GM20000 (cell line): ENCODE measurements at regions not wholly inside any gene's neighbourhood (a gene's known extent, or its start where the extent isn't known, plus 50 kb on each side); places are given as distances from the start of the nearest gene placed in this dataset.

ENCODE experiments used
- DNase-seq: peaks from one replicate; pipeline ENCODE4 v3.0.0; 2012; ENCODE audit warnings: low spot score
- TF ChIP-seq, protein P1 (sequence below): IDR thresholded peaks from 2 replicates; pipeline ENCODE4 v1.5.1; 2012; ENCODE audit warnings: mild to moderate bottlenecking, control low read depth; ENCODE audit errors: extremely low read depth, missing control alignments

DNA sequence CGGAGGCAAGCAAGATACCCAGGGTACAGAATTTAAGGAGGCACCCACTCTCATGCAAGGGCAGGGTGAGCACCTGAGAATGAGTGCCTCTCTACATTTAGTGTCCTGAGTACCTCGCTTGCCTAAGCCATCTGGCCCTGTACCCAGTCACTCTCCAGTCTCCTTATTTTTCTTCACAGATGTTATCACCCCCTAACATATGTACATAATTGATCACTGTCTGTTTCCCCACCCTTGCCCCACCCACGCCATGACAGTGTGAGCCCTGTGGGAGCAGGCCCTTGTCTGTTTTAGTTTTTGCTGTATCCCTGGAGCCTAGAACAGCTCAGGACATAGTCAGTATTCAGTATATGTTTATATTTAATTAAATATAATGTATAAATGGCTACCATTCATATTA lies 113.6 kb downstream of the SPRY1 start:
- DNase-seq: no peak
- TF ChIP-seq, protein P1, sequence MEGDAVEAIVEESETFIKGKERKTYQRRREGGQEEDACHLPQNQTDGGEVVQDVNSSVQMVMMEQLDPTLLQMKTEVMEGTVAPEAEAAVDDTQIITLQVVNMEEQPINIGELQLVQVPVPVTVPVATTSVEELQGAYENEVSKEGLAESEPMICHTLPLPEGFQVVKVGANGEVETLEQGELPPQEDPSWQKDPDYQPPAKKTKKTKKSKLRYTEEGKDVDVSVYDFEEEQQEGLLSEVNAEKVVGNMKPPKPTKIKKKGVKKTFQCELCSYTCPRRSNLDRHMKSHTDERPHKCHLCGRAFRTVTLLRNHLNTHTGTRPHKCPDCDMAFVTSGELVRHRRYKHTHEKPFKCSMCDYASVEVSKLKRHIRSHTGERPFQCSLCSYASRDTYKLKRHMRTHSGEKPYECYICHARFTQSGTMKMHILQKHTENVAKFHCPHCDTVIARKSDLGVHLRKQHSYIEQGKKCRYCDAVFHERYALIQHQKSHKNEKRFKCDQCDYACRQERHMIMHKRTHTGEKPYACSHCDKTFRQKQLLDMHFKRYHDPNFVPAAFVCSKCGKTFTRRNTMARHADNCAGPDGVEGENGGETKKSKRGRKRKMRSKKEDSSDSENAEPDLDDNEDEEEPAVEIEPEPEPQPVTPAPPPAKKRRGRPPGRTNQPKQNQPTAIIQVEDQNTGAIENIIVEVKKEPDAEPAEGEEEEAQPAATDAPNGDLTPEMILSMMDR: no peak

DNA sequence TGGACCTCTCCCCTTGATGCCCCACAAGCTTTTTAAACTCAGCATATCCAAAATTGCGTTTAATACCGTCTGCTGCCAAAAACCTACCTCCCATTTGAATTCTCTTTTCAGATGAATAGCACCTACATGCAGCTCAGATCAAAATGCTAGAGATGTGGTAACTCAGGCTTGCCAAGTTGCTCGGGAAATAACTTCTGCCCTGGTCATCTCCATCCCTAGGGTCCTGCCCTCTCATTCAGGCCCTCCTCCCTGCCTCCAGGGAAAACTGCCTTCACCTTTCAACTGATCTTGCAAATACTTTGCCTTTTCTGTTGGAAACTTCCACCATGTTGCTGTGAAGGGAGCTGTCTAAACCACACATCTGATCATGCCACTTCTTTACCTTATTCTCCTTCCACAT lies 114.1 kb downstream of the SPRY1 start:
- TF ChIP-seq, protein P1: no peak
- no peak for DNase-seq

DNA sequence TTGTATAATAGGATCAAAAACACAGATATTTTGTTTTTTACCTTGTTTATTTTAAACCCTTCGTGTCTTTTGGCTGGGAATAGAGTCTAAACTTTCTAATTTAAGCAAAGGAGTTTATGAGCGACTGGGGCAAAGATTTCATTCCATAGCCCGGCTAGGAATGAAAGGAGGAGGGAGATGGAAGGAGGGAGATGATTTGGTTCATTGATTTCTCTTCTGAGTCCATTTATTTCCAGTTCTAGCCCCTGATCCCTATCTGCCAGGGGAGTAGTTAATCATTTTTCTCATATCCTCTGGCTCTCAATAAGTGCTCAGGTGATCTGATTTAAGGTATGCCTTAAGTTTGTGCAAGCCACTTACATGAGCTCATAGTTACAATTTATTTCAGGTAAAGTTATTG lies 120.0 kb downstream of the SPRY1 start:
- no peak for DNase-seq
- TF ChIP-seq, protein P1: no peak

DNA sequence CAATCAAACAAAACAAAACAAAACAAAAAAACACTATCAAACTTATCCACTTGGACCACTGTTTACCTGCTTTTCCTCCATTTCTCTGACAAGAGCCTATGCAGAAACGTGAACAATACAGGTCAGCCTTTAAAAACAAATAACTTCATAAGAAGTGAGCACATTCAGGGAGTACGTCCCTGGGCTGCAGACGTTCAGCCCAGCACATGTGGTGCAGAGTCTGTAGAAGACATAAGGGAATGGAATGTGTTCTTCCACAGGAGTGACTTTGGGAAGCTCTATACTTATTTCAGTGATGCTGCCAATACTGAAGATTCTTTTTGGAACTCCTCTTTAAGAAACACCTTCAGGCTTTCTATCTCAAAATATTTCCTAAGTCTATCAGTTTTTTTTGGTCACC lies 120.6 kb downstream of the SPRY1 start:
- DNase-seq: no peak
- TF ChIP-seq, protein P1: no peak

DNA sequence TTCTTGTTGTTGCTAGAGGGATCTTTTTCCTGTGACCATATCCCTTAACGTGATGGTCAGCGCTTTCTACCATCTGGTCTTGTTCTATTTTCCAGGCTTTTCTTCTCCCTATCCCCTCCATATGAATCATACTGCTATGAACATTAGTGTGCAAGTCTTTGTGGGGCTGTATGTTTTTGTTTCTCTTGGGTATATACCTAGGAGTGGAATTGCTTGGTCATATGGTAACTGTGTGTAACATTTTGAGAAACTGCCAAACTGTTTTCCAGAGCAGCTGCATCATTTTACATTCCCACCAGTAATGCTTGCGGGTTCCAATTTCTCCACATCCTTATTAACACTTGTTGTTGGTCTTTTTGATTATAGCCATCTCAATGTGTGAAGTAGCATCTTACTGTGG lies 121.4 kb downstream of the SPRY1 start:
- DNase-seq: no peak
- TF ChIP-seq, protein P1: no peak

DNA sequence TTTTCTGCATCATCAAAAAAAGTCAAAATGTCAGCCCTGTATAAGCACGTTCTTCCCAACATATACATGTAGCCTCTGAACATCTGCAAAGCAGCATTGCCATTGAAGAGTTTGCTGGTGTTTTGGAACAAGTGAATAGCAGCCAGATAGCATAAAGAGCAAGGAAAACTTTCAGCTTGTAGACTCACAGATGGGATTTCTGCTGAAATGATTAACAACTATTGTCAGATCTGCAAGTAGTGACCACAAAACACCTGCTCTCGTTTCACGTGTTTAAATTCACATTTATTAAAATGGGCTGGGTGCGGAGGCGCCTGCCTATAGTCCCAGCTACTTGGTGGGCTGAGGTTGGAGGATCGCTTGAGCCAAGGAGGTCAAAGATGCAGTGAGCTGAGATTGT lies 123.7 kb downstream of the SPRY1 start:
- no peak for DNase-seq
- TF ChIP-seq, protein P1: no peak

DNA sequence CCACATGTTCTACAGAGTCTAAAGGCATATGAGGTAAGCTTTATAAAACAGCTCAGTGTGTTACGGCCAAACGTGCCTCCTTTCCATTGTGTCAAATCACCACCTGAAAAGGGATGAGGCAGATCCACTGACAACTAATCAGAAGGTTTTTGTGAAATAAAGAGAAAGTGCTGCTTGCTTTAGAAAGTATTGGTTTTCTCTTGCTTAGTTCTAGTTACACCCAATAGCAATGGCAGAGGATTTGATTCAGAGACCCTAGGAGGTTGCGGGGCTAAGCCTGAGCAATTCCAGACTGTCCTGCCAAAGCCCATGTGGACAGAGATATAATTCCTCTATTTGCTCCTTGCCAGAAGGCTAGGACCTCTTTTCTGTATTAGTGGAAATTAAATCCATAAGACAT lies 125.5 kb downstream of the SPRY1 start:
- TF ChIP-seq, protein P1: no peak
- no peak for DNase-seq
